H1 (cell line): ENCODE measurements at regions not wholly inside any gene's neighbourhood (a gene's known extent, or its start where the extent isn't known, plus 50 kb on each side); places are given as distances from the start of the nearest gene placed in this dataset.

Experiments
- CBX8 ChIP-seq: fragments of 300-800, 300-1000 bp; sonication (generic); IDR thresholded peaks from 2 replicates; pipeline ENCODE4 v1.7.1; 2016; ENCODE audit warnings: low read depth, low read length, borderline replicate concordance
- CHD2 ChIP-seq: IDR thresholded peaks from 2 replicates; pipeline ENCODE4 v1.6.1; 2012; ENCODE audit warnings: low read length, improper control_type of control experiment
- SAP30 ChIP-seq: fragments of 300-600 bp; sonication (generic); IDR thresholded peaks from 2 replicates; pipeline ENCODE4 v1.7.1; 2012; ENCODE audit warnings: low read length, moderate library complexity, mild to moderate bottlenecking, inconsistent platforms; ENCODE audit not compliant: insufficient read depth, insufficient replicate concordance
- SIRT6 ChIP-seq: IDR thresholded peaks from one replicate; pipeline ENCODE4 v1.7.1; 2012; ENCODE audit warnings: low read length, inconsistent platforms
- TF ChIP-seq, protein P1 (sequence below): IDR thresholded peaks from 2 replicates; pipeline ENCODE4 v1.6.1; 2012; ENCODE audit warnings: inconsistent platforms

DNA sequence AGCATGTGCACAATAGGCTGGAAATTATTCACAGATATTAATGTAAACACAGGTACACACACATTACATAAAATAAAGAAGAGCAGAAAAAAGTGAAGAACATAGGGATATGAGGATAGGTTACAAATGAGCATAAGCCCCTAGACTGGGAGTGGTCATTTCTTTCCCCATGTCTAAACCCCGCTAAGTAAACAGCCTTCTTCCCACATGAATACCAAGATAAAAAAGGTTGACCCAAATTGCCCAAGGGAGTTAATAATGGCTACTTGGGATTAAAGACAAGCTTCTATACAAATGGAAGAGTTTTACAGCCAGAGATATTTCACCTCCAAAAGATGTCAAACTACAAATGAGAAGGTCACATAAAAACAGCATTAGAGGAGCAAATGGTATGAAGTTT lies 527.1 kb upstream of the CELF2 start (continued):
- TF ChIP-seq CBX8, result no peak
- no peak for TF ChIP-seq CHD2
- TF ChIP-seq SIRT6, result no peak
- no peak for TF ChIP-seq SAP30
- TF ChIP-seq, protein P1, sequence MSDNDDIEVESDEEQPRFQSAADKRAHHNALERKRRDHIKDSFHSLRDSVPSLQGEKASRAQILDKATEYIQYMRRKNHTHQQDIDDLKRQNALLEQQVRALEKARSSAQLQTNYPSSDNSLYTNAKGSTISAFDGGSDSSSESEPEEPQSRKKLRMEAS, result no peak
